ENCODE measurements at regions not wholly inside any gene's neighbourhood (a gene's known extent, or its start where the extent isn't known, plus 50 kb on each side); places are given as distances from the start of the nearest gene placed in this dataset.

DNA sequence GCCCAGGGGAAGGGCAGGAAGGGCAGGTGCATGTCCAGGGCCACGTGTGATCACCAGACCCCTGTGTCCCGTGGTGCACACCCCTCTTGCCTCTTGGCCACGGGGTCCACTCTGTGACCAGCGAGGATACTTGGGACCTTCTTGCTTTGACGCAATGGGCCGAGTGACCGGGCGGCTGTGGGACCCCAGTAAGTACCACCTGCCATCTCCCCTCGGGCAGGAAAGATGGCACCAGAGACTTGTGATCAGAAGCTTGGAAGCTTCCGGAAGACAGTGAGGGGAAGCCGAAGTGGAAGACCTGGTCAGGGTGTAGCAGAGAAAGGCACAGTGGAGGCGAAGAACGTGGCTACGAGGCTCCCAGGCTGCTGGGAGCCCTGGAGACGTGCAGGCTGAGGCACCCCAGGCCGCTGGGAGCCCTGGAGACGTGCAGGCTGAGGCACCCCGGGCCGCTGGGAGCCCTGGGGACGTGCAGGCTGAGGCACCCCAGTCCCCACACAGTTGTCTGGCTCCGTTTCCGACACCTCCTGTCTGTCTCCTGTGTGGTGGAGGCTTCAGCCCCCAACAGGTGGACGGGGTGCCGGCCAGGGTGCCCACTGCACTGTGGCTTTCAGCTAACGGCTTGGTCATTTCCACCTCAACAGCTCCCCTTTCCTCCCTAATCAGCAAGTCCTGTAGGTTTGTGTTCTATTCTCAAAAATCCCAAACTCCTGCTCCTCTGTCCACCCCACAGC lies 663.5 kb downstream of the BRD1 start:
- H3K36me3 ChIP-seq (ENCODE audit: insufficient read depth, low read length): no peaks in the 10 kb centered on the region
- no peak overlapping the region for H3K4me3 ChIP-seq (ENCODE audit: low read depth in 1 of 2, low read length in 2 of 2)
- H3K9me3 ChIP-seq (ENCODE audit: low read length): no peaks in the 10 kb centered on the region
- H3K27me3 ChIP-seq (ENCODE audit: control insufficient read depth in 1 of 2, insufficient read depth in 2 of 2, low read length in 2 of 2): peaks cover 0 to 30% of the 10 kb centered on the region in 2 donors
- H3K9ac ChIP-seq (ENCODE audit: low read length): no peak overlapping the region
- H3K4me1 ChIP-seq (ENCODE audit: insufficient read depth, low read length): no peaks in the 10 kb centered on the region
- no peak overlapping the region for H3K27ac ChIP-seq (ENCODE audit: low read depth, low read length)

DNA sequence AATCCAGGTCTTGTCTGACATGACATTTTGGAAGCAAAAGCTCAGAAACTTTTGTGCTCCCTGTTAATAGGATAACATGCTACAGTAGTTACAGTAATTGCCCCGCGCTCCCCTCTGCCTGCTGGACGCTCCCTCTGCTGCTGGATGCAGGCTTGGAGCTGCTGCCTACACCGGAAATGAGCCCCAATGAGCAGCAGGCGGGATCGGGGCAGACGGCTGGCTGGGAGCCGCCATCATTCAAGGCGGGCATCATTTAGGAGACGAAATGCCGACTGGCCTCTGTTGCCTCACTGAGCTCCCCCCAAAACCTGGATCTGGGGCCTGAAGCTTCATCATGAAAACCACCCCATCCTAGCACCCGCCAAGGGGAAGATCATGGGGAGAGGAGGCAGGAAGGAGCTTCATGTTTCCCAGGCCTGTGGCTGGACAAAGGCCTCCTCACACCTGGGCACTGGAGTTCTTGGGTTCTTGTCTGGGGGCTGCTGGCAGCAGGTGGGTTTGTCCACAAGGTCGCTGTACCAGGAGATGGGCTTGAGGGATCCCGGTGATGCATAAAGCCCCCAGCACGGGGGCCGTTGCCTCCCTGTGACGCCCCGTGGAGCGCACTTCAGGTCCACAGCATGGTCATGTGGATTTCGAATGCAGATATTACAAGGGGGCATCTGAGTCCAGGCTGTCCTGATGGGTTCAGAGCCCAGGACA lies 664.3 kb downstream of the BRD1 start:
- Histone ChIP-seq H3K9me3 (ENCODE audit: low read length) (no peaks in the 10 kb centered on the region), H3K4me1 (ENCODE audit: insufficient read depth, low read length) (no peaks in the 10 kb centered on the region), H3K27ac (ENCODE audit: low read depth, low read length) (no peak overlapping the region), H3K36me3 (ENCODE audit: insufficient read depth, low read length) (no peaks in the 10 kb centered on the region), H3K27me3 (ENCODE audit: control insufficient read depth in 1 of 2, insufficient read depth in 2 of 2, low read length in 2 of 2) (peaks cover 0 to 34% of the 10 kb centered on the region in 2 donors), H3K9ac (ENCODE audit: low read length) (no peak overlapping the region), H3K4me3 (ENCODE audit: low read depth in 1 of 2, low read length in 2 of 2) (no peak overlapping the region)

DNA sequence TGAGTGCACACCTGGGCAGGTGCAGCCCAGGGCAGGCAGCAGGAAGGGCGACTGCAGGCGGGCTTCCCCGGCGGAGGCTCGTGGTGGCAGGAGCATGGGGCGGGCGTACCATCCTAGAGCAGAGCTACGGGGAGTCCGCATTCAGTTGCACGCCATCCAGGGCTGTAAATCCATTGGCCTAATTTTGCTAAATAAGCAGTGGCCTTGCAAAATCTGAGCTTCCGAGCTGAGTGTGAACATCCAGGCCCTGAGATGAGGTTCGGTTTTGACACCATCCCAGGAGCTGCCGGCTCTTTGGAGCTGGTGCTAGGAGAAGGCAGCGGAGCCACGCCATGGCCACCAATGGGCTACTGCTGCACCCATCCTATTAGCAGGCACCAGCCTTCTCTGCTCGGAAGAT lies 664.8 kb downstream of the BRD1 start:
- Histone ChIP-seq H3K9me3 (ENCODE audit: low read length) (no peaks in the 10 kb centered on the region), H3K27ac (ENCODE audit: low read depth, low read length) (no peak overlapping the region), H3K36me3 (ENCODE audit: insufficient read depth, low read length) (no peaks in the 10 kb centered on the region), H3K4me1 (ENCODE audit: insufficient read depth, low read length) (no peaks in the 10 kb centered on the region), H3K4me3 (ENCODE audit: low read depth in 1 of 2, low read length in 2 of 2) (no peak overlapping the region), H3K9ac (ENCODE audit: low read length) (no peak overlapping the region), H3K27me3 (ENCODE audit: control insufficient read depth in 1 of 2, insufficient read depth in 2 of 2, low read length in 2 of 2) (peaks cover 0 to 37% of the 10 kb centered on the region in 2 donors)

DNA sequence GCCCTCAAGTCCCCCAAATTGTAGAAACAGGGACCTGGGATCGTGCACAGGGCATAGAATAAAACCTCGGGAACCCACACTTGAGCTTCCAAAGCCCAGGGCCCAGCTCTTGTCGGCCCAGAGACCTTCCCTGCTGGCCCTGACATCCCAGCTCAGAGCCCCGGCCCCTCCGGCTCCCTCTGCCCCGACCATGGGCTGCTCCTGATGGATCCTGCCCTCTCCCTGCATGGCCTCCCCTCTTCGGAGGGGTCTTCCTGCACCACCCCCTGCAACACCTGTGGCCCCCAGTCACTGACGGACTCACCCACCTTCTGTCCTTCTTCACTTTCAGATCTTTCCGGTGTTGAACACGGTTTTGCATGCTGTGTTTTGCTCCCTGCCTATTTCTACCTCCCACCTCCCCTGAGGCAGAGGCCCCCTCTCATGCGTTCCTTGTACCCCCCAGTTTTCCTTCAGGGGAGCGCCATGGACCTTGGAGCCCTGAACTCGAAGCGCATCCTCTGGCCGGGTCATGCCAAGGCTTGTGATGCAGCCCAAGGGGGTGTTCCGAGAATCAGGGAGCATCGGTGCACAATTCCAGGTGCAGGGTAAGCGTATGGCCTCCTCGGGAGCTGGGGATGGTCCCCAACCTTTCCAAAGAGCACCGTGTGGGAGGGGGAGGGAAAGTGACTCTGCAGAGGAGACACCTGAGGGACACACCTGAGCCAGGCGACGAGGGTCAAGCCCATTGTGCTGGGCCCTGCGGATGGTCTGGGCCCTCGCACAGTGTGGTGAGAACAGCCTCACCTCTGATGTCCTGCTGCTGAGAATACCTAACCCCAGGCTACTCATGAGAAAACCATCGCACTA lies 666.4 kb downstream of the BRD1 start:
- H3K27ac ChIP-seq (ENCODE audit: low read depth, low read length): no peak overlapping the region
- no peaks in the 10 kb centered on the region for H3K9me3 ChIP-seq (ENCODE audit: low read length)
- no peak overlapping the region for H3K4me3 ChIP-seq (ENCODE audit: low read depth in 1 of 2, low read length in 2 of 2)
- H3K27me3 ChIP-seq (ENCODE audit: control insufficient read depth in 1 of 2, insufficient read depth in 2 of 2, low read length in 2 of 2): peaks cover 0 to 38% of the 10 kb centered on the region in 2 donors
- no peaks in the 10 kb centered on the region for H3K36me3 ChIP-seq (ENCODE audit: insufficient read depth, low read length)
- H3K4me1 ChIP-seq (ENCODE audit: insufficient read depth, low read length): no peaks in the 10 kb centered on the region
- H3K9ac ChIP-seq (ENCODE audit: low read length): no peak overlapping the region

DNA sequence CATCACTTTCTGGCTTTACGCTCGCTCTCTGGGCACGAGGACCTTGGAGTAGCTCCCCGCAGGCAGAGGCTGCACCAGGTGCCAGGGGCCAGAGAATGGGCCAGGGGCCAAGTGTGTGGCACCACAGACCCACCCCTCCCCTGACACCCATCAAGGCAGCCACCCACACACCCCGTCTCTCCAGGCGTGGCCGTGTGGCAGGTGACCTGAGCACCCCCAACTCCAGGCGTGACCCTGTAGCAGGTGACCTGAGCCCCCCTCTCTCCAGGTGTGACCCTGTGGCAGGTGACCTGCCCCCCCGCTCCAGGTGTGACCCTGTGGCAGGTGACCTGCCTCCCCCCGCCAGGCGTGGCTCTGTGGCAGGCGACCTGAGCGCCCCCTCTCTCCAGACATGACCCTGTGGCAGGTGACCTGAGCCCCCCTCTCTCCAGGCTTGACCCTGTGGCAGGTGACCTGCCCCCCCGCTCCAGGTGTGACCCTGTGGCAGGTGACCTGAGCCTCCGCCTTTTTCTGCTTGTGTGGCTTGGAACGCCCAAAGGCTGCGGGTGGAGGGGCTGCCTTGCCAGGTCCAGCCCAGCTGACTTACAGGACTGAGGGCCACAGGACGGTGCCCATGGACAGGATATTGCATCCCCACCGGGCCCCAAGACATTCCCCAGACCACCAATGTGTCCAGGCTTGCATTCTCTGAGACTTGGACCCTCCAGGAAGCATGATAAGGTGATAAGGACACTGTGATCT lies 667.2 kb downstream of the BRD1 start:
- H3K9me3 ChIP-seq (ENCODE audit: low read length): no peaks in the 10 kb centered on the region
- H3K27me3 ChIP-seq (ENCODE audit: control insufficient read depth in 1 of 2, insufficient read depth in 2 of 2, low read length in 2 of 2): peaks cover 0 to 38% of the 10 kb centered on the region in 2 donors
- H3K27ac ChIP-seq (ENCODE audit: low read depth, low read length): no peak overlapping the region
- H3K36me3 ChIP-seq (ENCODE audit: insufficient read depth, low read length): no peaks in the 10 kb centered on the region
- H3K9ac ChIP-seq (ENCODE audit: low read length): no peak overlapping the region
- H3K4me3 ChIP-seq (ENCODE audit: low read depth in 1 of 2, low read length in 2 of 2): no peak overlapping the region
- no peaks in the 10 kb centered on the region for H3K4me1 ChIP-seq (ENCODE audit: insufficient read depth, low read length)

DNA sequence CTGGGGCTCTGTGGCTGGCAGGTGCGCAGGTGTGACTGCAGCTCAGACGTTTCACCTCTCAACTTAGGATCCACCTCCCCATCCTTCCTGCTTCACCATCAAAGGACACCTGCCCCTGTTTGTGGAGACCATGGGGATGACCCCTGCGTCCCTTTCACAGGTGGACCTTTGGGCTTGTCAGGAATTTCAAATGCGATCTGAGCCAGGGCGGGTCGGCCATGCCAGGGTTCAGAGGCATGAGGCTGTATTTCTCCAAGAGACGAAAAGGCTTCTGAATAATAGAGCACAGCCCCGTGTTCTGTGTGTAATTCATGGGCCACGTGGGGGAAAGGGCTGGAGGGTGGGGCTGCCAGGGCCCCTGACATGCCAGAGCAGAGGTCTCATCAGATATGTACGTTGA lies 668.0 kb downstream of the BRD1 start:
- Histone ChIP-seq H3K4me3 (ENCODE audit: low read depth in 1 of 2, low read length in 2 of 2) (no peak overlapping the region), H3K9ac (ENCODE audit: low read length) (no peak overlapping the region), H3K27ac (ENCODE audit: low read depth, low read length) (no peak overlapping the region), H3K36me3 (ENCODE audit: insufficient read depth, low read length) (no peaks in the 10 kb centered on the region), H3K27me3 (ENCODE audit: control insufficient read depth in 1 of 2, insufficient read depth in 2 of 2, low read length in 2 of 2) (peaks cover 0 to 38% of the 10 kb centered on the region in 2 donors), H3K4me1 (ENCODE audit: insufficient read depth, low read length) (no peaks in the 10 kb centered on the region), H3K9me3 (ENCODE audit: low read length) (no peaks in the 10 kb centered on the region)

DNA sequence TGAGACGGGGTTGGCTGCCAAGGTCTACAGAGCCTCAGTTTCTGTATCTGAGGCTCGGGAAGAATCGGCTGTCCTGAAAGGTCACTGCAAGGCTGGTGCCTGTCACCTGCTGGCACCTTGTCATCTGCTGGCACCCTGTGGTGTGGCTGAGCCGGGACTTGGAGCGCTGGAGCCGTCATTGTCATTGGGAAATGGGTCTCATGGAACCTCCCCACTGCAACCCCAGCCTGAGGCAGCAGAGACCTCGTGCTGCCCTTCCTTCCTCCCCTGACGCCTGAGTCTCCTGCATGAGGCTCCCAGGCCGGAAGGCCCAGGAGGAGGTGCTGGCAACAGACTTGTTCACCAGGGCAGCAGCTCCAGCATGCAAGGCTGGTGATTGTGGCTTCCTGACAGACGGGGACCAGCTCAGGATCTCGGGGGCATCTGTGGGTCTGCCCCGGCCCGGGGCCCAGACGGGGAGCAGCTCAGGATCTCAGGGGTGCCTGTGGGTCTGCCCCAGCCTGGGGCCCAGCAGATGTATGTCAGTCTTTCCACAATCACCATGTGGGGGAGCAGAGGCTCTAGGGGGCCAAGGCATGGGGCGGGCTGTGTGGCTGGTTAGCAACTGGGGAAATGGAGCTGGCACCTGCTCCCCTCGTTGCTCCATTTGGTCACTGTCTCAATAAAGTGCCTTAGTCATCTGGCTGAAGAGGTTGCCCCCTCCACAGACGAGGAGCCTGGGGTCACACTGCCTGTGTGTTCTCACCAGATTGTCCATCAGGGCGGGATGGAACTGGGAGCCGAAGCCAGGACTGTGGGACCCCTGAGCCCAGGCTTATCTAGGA lies 668.7 kb downstream of the BRD1 start:
- no peak overlapping the region for H3K27ac ChIP-seq (ENCODE audit: low read depth, low read length)
- H3K9ac ChIP-seq (ENCODE audit: low read length): no peak overlapping the region
- no peaks in the 10 kb centered on the region for H3K4me1 ChIP-seq (ENCODE audit: insufficient read depth, low read length)
- H3K36me3 ChIP-seq (ENCODE audit: insufficient read depth, low read length): no peaks in the 10 kb centered on the region
- no peaks in the 10 kb centered on the region for H3K9me3 ChIP-seq (ENCODE audit: low read length)
- peaks cover 0 to 34% of the 10 kb centered on the region in 2 donors for H3K27me3 ChIP-seq (ENCODE audit: control insufficient read depth in 1 of 2, insufficient read depth in 2 of 2, low read length in 2 of 2)
- no peak overlapping the region for H3K4me3 ChIP-seq (ENCODE audit: low read depth in 1 of 2, low read length in 2 of 2)

DNA sequence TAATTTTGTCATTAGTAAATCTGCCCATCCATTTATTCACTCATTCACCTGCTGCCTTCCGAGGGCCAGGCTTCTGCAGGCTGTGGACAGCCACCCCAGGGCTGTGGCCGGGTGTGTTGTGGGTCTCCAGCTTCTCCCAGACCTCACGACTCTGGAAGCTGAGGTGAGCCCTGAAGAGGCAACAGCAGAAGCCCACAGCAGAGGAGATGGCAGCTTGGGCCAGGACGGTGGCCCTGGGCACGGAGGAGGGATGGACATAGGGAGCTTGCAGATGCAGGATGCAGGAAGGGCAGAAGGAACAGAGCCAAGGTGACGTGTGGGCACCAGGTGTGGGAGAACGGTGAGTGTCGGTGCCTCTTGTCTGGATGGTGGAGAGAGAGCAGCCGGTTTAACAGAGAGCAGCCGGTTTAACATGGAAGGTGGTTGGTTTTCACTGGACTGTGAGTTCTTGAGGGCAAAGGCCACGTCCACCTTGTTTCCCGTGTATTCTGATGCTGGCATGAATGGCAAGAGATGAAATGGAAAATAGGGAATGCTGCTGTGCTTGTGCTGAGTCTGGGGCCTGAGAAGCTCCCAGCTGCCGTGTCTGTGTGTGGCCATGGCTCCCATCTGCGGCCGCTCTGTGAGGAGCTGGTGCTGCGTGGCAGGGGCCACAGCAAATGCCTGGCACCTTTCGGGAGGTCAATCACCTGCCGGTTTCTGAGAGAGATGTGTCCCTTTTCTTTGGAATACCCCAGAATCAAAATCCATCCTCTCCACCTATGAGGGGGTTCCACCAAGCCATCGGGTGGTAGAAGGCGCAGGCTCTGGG lies 669.9 kb downstream of the BRD1 start:
- H3K9me3 ChIP-seq (ENCODE audit: low read length): no peaks in the 10 kb centered on the region
- no peaks in the 10 kb centered on the region for H3K36me3 ChIP-seq (ENCODE audit: insufficient read depth, low read length)
- peaks cover 0 to 34% of the 10 kb centered on the region in 2 donors for H3K27me3 ChIP-seq (ENCODE audit: control insufficient read depth in 1 of 2, insufficient read depth in 2 of 2, low read length in 2 of 2)
- no peak overlapping the region for H3K9ac ChIP-seq (ENCODE audit: low read length)
- H3K4me1 ChIP-seq (ENCODE audit: insufficient read depth, low read length): no peaks in the 10 kb centered on the region
- no peak overlapping the region for H3K4me3 ChIP-seq (ENCODE audit: low read depth in 1 of 2, low read length in 2 of 2)
- no peak overlapping the region for H3K27ac ChIP-seq (ENCODE audit: low read depth, low read length)

DNA sequence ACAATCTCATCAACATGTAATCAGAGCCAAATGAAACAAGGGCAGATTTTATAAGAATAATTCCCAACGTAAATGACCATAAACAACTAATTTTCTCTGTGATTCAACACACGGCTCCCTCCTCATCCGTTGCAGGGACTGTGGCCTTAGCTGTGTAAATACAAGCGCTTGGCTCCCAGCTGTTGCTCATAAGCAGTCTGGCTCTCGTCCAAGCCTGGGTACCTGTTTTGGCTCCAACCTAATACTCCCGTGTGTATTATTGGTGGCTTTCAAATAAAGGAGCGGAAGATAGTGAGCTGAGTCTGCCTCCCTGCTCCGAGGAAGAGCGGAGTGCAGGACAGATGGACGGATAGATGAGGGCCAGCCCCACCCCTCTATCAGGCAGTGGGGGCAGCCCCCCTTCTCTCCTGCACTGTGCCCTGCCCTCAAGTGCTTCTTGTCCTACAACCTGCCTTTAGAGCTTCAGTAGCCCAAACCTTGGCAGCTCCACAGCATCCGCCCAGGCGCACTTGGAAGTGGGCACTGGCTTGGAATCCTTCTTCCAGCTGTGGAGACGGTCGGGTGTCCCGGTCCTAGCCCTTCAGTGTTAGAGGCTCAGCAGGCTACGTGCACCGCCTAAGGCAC lies 670.9 kb downstream of the BRD1 start:
- Histone ChIP-seq H3K27ac (ENCODE audit: low read depth, low read length) (no peak overlapping the region), H3K27me3 (ENCODE audit: control insufficient read depth in 1 of 2, insufficient read depth in 2 of 2, low read length in 2 of 2) (peaks cover 0 to 41% of the 10 kb centered on the region in 2 donors), H3K4me3 (ENCODE audit: low read depth in 1 of 2, low read length in 2 of 2) (no peak overlapping the region), H3K36me3 (ENCODE audit: insufficient read depth, low read length) (no peaks in the 10 kb centered on the region), H3K4me1 (ENCODE audit: insufficient read depth, low read length) (no peaks in the 10 kb centered on the region), H3K9me3 (ENCODE audit: low read length) (no peaks in the 10 kb centered on the region), H3K9ac (ENCODE audit: low read length) (no peak overlapping the region)
